Fibroblast of skin of abdomen (primary cell): ENCODE measurements at regions not wholly inside any gene's neighbourhood (a gene's known extent, or its start where the extent isn't known, plus 50 kb on each side); places are given as distances from the start of the nearest gene placed in this dataset.

Experiments used
- DNase-seq: peaks from one replicate; pipeline ENCODE4 v3.0.0-alpha.2; 2013

DNA sequence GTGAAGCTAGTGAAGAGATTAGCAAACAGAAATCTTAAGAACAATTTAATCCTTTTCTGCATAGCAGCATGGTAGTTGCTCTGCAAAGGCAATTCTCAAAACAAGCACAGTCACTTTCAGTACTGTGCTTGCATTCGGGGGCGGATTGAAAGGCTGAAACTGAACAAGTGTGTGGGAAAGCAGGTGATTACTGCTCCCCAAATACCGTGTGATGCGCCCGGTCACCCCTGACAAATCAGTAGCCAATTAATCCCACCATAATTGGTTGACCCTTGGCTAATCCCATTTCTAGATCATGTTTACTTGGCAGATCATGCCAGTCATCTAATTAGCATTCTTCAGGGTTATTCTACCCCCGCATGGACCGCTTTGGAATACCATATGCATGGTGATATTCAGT, 76.5 kb upstream of the ADRB1 start:
- no peak for DNase-seq

- DNase-seq: no peak
Measured at GRCh38 chr10:113970641-113971040, 73.0 kb upstream of the ADRB1 start.

DNA sequence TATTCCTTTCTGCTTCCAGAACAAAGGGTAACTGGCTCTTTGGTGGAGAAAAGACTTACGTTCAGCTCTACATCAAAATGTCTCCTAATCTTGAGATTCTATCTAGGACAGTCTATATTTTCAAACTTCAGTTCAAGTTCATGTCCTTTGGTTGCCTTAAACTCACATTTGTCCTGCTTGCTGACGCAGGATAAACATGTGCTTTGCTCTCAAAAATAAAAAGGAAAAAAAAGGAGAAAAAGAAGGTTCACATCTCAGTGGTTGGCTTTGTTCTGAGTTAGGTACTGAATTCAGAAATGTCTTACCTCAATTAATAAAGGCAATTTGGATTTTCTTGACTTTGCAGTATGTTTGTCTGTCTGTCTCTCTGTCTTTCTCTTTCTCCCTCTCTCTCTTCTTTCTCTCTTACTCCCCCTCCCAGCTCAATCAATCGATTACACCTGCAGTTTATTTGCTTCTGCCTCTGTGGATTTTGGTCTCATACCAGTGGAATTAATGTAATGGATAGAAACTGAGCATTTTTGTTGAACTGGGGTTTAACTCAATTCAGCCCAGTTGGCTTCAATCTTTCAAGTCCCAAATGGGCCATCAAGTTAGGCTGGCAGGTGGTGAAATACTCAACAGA, 72.2 kb upstream of the ADRB1 start:
- no peak for DNase-seq

DNA sequence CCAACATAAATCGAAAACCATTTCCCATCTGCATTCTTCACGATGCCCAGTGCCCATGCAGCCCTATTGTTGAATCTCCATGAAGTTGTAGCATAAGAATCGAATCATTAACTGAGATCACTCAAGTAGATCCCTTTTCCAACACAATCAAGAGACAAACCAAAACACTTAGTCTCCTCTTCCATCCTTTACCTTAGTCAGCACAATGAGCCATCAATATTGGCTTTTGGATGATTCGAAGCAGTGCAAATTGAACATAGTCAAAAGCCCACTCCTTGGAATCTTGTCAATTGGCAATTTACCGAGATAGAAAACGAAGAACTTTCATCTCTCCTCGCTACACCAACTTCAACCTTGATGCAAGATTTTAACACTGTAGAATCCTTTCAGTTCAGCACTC, 66.5 kb upstream of the ADRB1 start:
- DNase-seq: no peak

DNA sequence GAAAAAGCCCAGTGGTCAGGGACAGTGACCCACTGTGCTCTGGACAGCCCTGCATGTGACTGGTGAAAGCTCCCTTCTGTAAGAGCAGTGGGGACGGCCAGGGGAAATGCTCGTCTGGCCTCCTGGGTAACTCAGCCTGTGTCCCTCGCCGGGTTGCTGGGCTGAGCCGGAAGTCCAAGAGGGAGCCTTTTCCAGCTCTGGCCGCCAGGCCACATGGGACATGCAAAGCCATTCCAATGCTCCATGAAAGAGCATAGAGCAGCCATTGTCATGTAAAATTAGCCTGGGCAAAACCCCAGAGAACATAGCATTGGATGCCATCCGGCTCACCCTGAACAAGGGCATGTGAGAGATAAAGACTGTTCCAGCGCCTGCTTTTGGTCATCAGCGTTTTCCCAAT, 64.9 kb upstream of the ADRB1 start:
- no peak for DNase-seq

GRCh38 chr10:113979409-113979808, 64.3 kb upstream of the ADRB1 start:
- no peak for DNase-seq

- no peak for DNase-seq
Measured at GRCh38 chr10:113980408-113981087, 63.1 kb upstream of the ADRB1 start.

GRCh38 chr10:113982296-113982695, 61.4 kb upstream of the ADRB1 start:
- DNase-seq: no peak

GRCh38 chr10:113982769-113983168, 60.9 kb upstream of the ADRB1 start:
- DNase-seq: no peak

GRCh38 chr10:113983552-113983951, 60.1 kb upstream of the ADRB1 start:
- DNase-seq: no peak

DNA sequence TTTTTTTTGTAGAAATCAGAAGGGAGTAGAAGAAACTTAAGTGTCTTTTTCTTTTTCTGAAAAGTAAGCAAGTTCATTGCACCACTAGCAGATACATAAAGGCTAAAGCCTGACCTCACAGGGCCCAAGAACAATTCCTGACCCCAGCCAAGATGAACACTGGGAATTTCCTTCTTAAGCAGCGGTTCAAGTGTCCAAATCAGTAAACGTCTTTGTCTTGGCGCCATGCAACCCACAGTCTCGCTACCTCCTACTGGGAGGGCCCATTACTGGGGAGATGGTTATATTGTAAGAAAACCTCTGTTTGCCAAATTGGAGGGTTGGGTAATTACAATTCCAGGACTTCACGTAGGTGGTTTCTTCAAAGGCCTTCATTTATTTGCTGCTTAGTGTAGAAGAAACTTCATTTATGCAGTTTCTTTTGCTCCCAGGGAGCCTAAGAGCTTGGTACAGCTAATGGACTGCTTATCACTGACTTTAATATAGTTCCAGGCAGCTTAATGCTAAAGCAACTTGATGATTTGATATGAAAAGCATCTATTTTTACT, 58.3 kb upstream of the ADRB1 start:
- no peak for DNase-seq

DNA sequence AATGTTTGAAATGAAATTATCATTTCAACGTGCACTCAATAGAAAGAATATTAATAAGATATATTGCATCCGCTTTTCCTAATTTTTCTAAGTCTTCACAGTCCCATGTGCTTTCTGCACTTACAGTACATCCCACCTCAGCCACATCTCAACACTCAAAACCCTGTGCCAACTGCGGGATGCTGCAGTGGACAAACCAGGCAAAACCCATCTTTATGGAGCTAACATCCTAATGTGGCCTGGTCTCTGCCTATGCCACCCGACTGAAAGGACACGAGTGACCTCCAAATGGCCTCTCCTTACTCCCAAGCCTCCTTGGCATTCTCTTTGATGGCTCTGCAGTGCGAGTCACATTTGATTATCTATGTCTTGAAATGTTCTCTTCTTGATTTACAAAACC, 57.4 kb upstream of the ADRB1 start:
- no peak for DNase-seq

DNA sequence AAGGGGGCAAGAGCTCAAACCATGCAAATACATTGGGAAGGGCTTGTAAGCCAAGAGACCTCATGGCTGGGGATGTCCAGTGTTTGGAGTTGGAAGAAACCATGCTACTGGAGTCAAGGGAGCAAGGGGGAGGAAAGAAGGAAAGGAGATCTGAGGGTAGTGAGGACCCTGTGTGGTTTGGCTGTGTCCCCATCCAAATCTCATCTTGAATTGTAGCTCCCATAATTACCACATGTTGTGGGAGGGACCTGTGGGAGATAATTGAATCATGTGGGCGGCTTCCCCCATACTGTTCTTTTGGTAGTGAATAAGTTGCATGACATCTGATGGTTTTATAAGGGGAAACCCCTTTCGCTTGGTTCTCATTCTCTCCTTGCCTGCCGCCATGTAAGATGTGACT, 56.5 kb upstream of the ADRB1 start:
- DNase-seq: no peak

- DNase-seq: no peak
Measured at GRCh38 chr10:113987805-113988204, 55.9 kb upstream of the ADRB1 start.

DNA sequence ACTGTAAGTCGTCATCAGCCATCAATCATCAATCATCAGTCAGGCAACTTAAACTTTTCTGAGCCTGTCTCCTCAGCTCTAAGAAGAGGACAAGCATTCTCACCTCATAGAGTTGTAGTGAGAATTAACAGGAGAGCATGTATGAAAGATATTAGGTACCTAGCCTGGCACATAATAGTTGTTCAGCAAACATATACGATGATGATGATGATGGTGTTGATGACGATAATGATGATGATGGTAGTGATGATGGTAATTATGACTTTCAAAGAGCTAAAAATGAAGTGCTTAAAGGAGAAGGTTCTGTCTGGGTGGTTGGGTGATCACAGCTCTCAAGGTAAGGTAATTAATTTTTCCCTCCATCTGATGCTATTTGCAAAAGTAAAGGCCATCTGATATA, 55.1 kb upstream of the ADRB1 start:
- DNase-seq: no peak

DNA sequence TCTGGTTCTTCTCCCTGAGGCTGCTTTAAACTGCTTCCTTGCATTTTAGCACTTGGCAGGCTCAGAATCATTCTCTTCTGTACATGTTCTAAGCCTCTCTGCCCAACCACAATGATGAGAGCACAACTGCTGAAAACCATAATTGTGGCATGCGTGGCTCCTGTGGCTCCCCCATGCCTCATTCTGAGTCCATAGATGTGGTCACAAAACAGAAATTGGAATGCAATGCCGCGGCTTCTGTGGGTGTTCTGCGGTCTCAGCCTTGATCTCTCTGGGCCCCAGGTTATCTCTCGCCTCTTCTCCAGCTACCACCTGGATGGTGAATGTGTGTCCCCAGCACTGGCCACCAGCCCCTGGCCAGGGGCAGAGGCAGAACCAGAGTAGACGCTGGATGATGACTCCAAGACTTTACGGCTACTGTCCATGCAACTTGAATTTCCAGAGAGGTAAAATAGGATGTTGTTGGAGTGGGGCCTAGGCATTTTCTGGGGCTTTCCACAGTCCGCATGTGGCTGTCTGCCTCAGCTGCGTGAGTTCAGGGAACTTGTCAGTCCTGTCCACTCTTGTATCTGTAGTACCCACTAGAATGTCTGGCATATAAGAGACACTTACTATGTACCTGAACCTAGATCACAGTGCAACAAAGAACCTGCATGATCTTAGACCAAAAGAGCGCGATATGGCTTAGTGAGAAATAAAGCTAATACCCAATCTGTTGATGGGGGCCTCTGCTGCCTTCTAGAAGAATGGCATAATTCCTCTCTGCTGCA, 52.4 kb upstream of the ADRB1 start:
- DNase-seq: peak; percentile 35

- DNase-seq: no peak
Measured at GRCh38 chr10:113992471-113993011, 51.1 kb upstream of the ADRB1 start.

DNA sequence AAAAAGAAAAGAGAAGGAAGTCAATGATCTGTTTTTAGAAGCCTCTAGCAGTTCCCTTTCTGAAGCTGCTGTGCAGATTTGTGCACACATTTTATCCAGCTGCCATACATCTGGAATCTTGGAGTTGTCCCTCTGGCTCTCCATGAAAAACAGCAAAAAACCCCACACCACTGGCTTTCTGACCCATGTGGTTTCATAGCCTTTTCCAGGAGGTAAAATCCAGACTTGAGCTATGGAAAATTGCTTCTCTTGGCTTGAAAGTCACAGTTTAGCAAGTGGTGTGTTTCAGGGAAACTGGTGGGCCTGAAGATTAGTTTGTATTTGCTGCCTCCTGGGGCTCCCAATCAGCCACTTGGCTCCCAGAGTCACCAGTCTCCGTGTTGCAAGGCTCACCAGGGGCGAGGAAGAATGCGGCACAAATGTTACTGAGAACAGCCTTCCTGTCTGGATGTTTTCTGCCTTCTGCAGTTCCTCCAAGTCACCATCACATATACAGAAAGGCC, 50.1 kb upstream of the ADRB1 start:
- no peak for DNase-seq
